ENCODE measurements at regions not wholly inside any gene's neighbourhood (a gene's known extent, or its start where the extent isn't known, plus 50 kb on each side); places are given as distances from the start of the nearest gene placed in this dataset.

- TF ChIP-seq CTCF (IDR thresholded peaks at IDR 0.05) (no peak), POLR2AphosphoS5 (IDR thresholded peaks at IDR 0.05) (no peak), POLR2A (IDR thresholded peaks at IDR 0.05) (no peak)
These were observed 521.4 kb upstream of the GHITM start for GRCh38 chr10:83617692-83618545.

Data from prostate gland (tissue), 2 donors.